Heart left ventricle (tissue), 13 donors: ENCODE measurements at regions not wholly inside any gene's neighbourhood (a gene's known extent, or its start where the extent isn't known, plus 50 kb on each side); places are given as distances from the start of the nearest gene placed in this dataset.

Source experiments
- CTCF ChIP-seq, 12 donors: fragments of 200-600 bp; sonication (generic) in 4 of 12; IDR thresholded peaks; one replicate each; pipeline versions ENCODE4 v1.5.0 to v1.8.0; 2018 to 2022; ENCODE audit warnings: antibody characterized with exemption in 12 of 12, mild to moderate bottlenecking in 5 of 12
- POLR2A ChIP-seq, 2 donors: fragments of 450-650 bp; IDR thresholded peaks; one replicate each; pipeline ENCODE4 v1.6.1; 2017; ENCODE audit warnings: antibody characterized with exemption in 2 of 2, mild to moderate bottlenecking in 2 of 2, moderate library complexity in 2 of 2
- donor health status: ischemic (EF 13 %, LVEDD 7.1; RV severe dilation, severe dysfunction).
- donor health status: DM: no; HTN: yes; CAD: no.
- donor health status: DM: no; HTN: no; CAD: no.
- donor health status: ischemic (EF 25% LVEDD 6.9; RV normal size, moderate dysfunction).
- donor health status: ischemic (EF 25% LVEDD 5.7; RV mildly dilated, moderate dysfunction).
- donor health status: ischemic (EF 35%, LVEDD 5.7; RV mildly dilated, moderate dysfunction).
- donor health status: nonischemic (EF 11% LVEDD 7.7; RV severe dilation, severe dysfunction).
- donor health status: DM: yes; HTN: yes; CAD: no.
- donor health status: PGD.
- donor health status: ischemic (EF 29% LVEDD 5.4; RV normal size, mild dysfunction).
- donor health status: nonischemic (EF 23%, LVEDD 6.1; RV moderate dilation, normal function).

GRCh38 chr4:127379499-127379898, 253.3 kb upstream of the INTU start:
- TF ChIP-seq CTCF (IDR thresholded peaks at IDR 0.05) = no peak
- no peak for TF ChIP-seq POLR2A (IDR thresholded peaks at IDR 0.05)
